PC-9 (cell line): ENCODE measurements at regions not wholly inside any gene's neighbourhood (a gene's known extent, or its start where the extent isn't known, plus 50 kb on each side); places are given as distances from the start of the nearest gene placed in this dataset.

ENCODE experiments used
- BruUV-seq: library from RNA; stranded (reverse); fragments of 400-500 nt; replicated peaks from 2 replicates; lab custom pipeline; 2021; lab: Mats Ljungman, UMichigan
- CTCF ChIA-PET: fragments of 300-600 bp; sonication (Branson Sonifier 250); formaldehyde crosslinking; loops from one replicate; lab custom pipeline; 2022; ENCODE audit warnings: antibody characterized with exemption; lab: Charles Lee
- POLR2A ChIA-PET: fragments of 300-600 bp; sonication (Branson Sonifier 250); formaldehyde crosslinking; loops from one replicate; lab custom pipeline; 2022; ENCODE audit warnings: antibody characterized with exemption; ENCODE audit not compliant: unreplicated experiment; lab: Charles Lee
- DNase-seq, 2 experiments: peaks; one replicate each; pipeline versions ENCODE4 v3.0.0 to v3.0.0-alpha.2; 2015 to 2022; ENCODE audit warnings: mixed read lengths in 1 of 2
- H2AFZ ChIP-seq: fragments of 200-600 bp; sonication (generic); 2 replicates; pipeline ENCODE4 v1.8.1; 2017; ENCODE audit warnings: antibody characterized with exemption
- H3F3A ChIP-seq: fragments of 200-600 bp; sonication (generic); 2 replicates; pipeline ENCODE4 v1.8.1; 2017; ENCODE audit warnings: antibody characterized with exemption, mild to moderate bottlenecking, low read depth; ENCODE audit not compliant: insufficient read depth
- H3K27ac ChIP-seq: fragments of 200-600 bp; sonication (generic); 2 replicates; pipeline ENCODE4 v1.6.1; 2016; ENCODE audit warnings: mixed run types
- H3K27me3 ChIP-seq: fragments of 200-600 bp; sonication (generic); 2 replicates; pipeline ENCODE4 v1.6.1; 2016; ENCODE audit warnings: low read depth, mixed run types; ENCODE audit not compliant: insufficient read depth
- H3K36me3 ChIP-seq: fragments of 200-600 bp; sonication (generic); 2 replicates; pipeline ENCODE4 v1.6.1; 2016; ENCODE audit warnings: low read depth, mixed run types
- H3K4me1 ChIP-seq: fragments of 200-600 bp; sonication (generic); replicated peaks from 2 replicates; pipeline ENCODE4 v1.6.1; 2016; ENCODE audit warnings: mixed run types; ENCODE audit not compliant: insufficient read depth
- H3K4me2 ChIP-seq: fragments of 200-600 bp; sonication (generic); 2 replicates; pipeline ENCODE4 v1.6.1; 2017; ENCODE audit warnings: mixed run types
- H3K4me3 ChIP-seq: fragments of 200-600 bp; sonication (generic); 2 replicates; pipeline ENCODE4 v1.6.1; 2016; ENCODE audit warnings: mixed run types
- H3K79me2 ChIP-seq: fragments of 200-600 bp; sonication (generic); 2 replicates; pipeline ENCODE4 v1.6.1; 2017; ENCODE audit warnings: low read depth, mixed run types
- H3K9me2 ChIP-seq: fragments of 200-600 bp; sonication (generic); 2 replicates; pipeline ENCODE4 v1.8.1; 2017; ENCODE audit warnings: mild to moderate bottlenecking; ENCODE audit not compliant: insufficient read depth
- H3K9me3 ChIP-seq: fragments of 200-600 bp; sonication (generic); 2 replicates; pipeline ENCODE4 v1.8.1; 2016; ENCODE audit warnings: low read depth; ENCODE audit not compliant: insufficient read depth
- H4K20me1 ChIP-seq: fragments of 200-600 bp; sonication (generic); 2 replicates; pipeline ENCODE4 v1.8.1; 2017; ENCODE audit not compliant: insufficient read depth
- EZH2 ChIP-seq: fragments of 200-600 bp; sonication (generic); IDR thresholded peaks from 2 replicates; pipeline ENCODE4 v1.8.0; 2017; ENCODE audit warnings: antibody characterized with exemption, low read depth
- intact Hi-C: fragments of 100-400 bp; cut with micrococcal nuclease; formaldehyde crosslinking; loops from one replicate; pipeline ENCODE4 v1.10.0; 2022; ENCODE audit not compliant: unreplicated experiment
- TF ChIP-seq, protein P1 (sequence below): fragments of 200-600 bp; sonication (generic); conservative IDR thresholded peaks from 2 replicates; pipeline ENCODE4 v1.6.1; 2017; ENCODE audit warnings: mixed run types, antibody characterized with exemption, mild to moderate bottlenecking, moderate library complexity

DNA sequence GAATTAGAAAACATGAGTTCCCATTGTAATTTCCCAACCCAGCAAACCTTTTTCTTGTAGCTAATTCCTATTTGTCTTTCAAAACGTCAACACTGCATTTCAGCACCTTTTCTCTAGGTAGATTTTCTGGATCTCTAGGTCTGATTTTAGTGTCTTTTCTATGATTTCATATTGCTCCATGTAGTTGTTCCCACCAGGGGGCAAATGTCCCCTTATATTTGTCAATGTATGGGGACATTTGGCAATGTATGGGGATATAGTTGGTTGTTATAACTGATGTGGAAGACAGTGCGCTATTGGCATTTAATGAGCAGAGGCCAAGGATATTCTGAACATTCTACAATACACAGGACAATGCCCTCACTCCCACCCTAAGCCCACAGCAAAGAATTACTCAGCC is 273.9 kb upstream of the ADRA1B start:
- intact Hi-C loops = no loop called here
- no peaks in the 10 kb centered on the region for H3K9me2 ChIP-seq
- H3K4me3 ChIP-seq = no peak overlapping the region
- no peaks in the 10 kb centered on the region for H3K4me1 ChIP-seq
- no peaks in the 10 kb centered on the region for H3K36me3 ChIP-seq
- no peak for TF ChIP-seq EZH2
- TF ChIP-seq, protein P1, sequence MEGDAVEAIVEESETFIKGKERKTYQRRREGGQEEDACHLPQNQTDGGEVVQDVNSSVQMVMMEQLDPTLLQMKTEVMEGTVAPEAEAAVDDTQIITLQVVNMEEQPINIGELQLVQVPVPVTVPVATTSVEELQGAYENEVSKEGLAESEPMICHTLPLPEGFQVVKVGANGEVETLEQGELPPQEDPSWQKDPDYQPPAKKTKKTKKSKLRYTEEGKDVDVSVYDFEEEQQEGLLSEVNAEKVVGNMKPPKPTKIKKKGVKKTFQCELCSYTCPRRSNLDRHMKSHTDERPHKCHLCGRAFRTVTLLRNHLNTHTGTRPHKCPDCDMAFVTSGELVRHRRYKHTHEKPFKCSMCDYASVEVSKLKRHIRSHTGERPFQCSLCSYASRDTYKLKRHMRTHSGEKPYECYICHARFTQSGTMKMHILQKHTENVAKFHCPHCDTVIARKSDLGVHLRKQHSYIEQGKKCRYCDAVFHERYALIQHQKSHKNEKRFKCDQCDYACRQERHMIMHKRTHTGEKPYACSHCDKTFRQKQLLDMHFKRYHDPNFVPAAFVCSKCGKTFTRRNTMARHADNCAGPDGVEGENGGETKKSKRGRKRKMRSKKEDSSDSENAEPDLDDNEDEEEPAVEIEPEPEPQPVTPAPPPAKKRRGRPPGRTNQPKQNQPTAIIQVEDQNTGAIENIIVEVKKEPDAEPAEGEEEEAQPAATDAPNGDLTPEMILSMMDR = no peak
- no peak overlapping the region for H3K4me2 ChIP-seq
- H3F3A ChIP-seq = no peaks in the 10 kb centered on the region
- DNase-seq = no peak
- POLR2A ChIA-PET = no interaction called here
- no peaks in the 10 kb centered on the region for H3K79me2 ChIP-seq
- no peaks in the 10 kb centered on the region for H4K20me1 ChIP-seq
- no TSS peak for BruUV-seq
- H3K27ac ChIP-seq = no peak overlapping the region
- no peaks in the 10 kb centered on the region for H3K27me3 ChIP-seq
- H2AFZ ChIP-seq = no peak overlapping the region
- CTCF ChIA-PET = no interaction called here
- H3K9me3 ChIP-seq = no peaks in the 10 kb centered on the region; the same call in 1 of the 2 replicates

DNA sequence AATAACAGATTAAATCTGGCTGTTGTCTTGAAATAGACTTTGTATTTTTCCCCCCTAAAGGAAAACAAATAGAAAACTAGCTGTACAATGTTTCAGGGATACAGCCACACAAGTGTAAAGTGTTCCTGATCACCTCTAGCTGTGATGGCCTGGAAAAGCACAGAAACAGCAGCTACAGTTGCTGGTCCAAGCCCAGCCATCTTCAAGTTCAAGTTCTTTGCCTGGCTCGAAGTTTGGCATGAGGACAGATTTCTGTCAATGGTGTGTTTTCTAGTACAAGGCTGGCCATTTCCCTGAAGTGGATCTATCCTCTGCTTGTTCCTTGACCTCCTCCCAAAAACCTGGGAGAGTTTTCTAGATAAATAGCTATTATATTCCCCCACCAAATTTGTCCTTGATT is 272.2 kb upstream of the ADRA1B start:
- Histone ChIP-seq H3K27ac (no peak overlapping the region), H3K4me3 (no peak overlapping the region), H3K36me3 (no peaks in the 10 kb centered on the region), H4K20me1 (no peaks in the 10 kb centered on the region), H2AFZ (no peak overlapping the region), H3K9me2 (no peaks in the 10 kb centered on the region), H3F3A (no peaks in the 10 kb centered on the region), H3K79me2 (no peaks in the 10 kb centered on the region), H3K27me3 (no peaks in the 10 kb centered on the region), H3K4me1 (no peaks in the 10 kb centered on the region), H3K9me3 (no peaks in the 10 kb centered on the region; the same call in 1 of the 2 replicates), H3K4me2 (no peak overlapping the region)
- intact Hi-C loops = no loop called here
- ChIA-PET CTCF (no interaction called here), POLR2A (no interaction called here)
- TF ChIP-seq, protein P1 = no peak
- TF ChIP-seq EZH2 = no peak
- BruUV-seq = no TSS peak
- no peak for DNase-seq

DNA sequence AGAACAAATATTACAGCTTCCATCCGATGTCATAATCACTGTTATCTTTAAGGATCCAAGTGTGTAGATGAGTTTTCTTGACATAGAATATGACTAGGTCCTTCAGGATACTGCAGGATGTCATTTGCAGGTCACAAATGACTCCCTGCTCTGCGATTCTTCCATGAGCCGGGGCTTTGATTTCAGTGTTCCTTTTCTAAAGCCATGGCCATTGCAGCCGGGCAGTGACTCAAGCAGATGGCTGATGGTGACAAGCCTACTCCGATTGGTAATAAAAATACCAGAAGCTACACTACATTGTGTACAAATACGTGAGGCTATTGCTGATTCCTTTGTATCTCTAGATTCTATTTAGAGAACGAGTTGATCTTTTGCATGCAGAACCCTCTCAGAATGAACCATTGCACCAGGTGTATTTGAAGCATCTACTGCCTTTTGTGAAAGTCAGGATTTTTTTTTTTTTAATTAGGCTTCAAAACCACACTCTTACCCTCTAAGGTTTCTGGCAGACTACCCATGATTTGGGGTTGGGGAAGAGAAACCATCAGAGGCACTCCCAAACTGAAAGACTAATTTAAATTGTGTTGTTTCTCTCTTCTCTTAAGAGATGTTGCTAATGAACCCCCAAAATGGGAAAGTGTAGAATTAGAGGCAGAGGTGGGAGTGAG is 271.0 kb upstream of the ADRA1B start:
- no peaks in the 10 kb centered on the region for H3K27me3 ChIP-seq
- intact Hi-C loops = no loop called here
- no peaks in the 10 kb centered on the region for H3F3A ChIP-seq
- no peaks in the 10 kb centered on the region for H3K79me2 ChIP-seq
- DNase-seq = no peak
- H3K4me1 ChIP-seq = no peaks in the 10 kb centered on the region
- H4K20me1 ChIP-seq = no peaks in the 10 kb centered on the region
- no peak overlapping the region for H2AFZ ChIP-seq
- ChIA-PET CTCF (interaction anchor here (0.5 kb wide), 1 partner anchor 306 kb away, joined by 7 read pairs; no protein-coding TSS in a partner anchor), POLR2A (no interaction called here)
- H3K9me3 ChIP-seq = no peaks in the 10 kb centered on the region
- H3K4me3 ChIP-seq = no peak overlapping the region
- TF ChIP-seq EZH2 = no peak
- TF ChIP-seq, protein P1 = no peak
- no peak overlapping the region for H3K27ac ChIP-seq
- no TSS peak for BruUV-seq
- H3K36me3 ChIP-seq = no peaks in the 10 kb centered on the region
- no peak overlapping the region for H3K4me2 ChIP-seq
- no peaks in the 10 kb centered on the region for H3K9me2 ChIP-seq
